ENCODE measurements at regions not wholly inside any gene's neighbourhood (a gene's known extent, or its start where the extent isn't known, plus 50 kb on each side); places are given as distances from the start of the nearest gene placed in this dataset.

DNA sequence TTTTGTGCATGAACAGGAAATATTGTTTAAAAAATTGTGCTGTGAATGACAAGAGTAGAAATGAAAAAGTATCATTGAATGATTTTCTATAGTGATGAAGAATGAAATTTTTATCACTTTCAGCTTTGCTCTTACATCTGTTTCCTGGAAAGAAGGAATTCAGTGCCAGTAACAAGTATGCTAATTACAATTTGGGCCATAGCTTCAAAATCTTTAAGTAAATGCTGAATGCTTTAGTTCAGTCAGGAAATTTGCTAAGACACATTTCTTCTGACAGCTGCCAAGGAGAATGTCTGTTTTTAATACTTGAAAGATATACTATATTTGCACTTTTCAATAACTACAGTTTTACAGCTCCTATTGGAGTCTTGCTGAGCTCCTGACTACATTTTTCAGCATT lies 203.7 kb upstream of the RSPO3 start:
- H3K4me3 ChIP-seq (ENCODE audit: low read depth, low read length) = no peak overlapping the region
- TF ChIP-seq MYC (IDR thresholded peaks at IDR 0.05; ENCODE audit: low read depth, low read length) (no peak), POLR2A (IDR thresholded peaks at IDR 0.05; ENCODE audit: extremely low read depth, insufficient read length) (no peak)
- TF ChIP-seq, protein P1, sequence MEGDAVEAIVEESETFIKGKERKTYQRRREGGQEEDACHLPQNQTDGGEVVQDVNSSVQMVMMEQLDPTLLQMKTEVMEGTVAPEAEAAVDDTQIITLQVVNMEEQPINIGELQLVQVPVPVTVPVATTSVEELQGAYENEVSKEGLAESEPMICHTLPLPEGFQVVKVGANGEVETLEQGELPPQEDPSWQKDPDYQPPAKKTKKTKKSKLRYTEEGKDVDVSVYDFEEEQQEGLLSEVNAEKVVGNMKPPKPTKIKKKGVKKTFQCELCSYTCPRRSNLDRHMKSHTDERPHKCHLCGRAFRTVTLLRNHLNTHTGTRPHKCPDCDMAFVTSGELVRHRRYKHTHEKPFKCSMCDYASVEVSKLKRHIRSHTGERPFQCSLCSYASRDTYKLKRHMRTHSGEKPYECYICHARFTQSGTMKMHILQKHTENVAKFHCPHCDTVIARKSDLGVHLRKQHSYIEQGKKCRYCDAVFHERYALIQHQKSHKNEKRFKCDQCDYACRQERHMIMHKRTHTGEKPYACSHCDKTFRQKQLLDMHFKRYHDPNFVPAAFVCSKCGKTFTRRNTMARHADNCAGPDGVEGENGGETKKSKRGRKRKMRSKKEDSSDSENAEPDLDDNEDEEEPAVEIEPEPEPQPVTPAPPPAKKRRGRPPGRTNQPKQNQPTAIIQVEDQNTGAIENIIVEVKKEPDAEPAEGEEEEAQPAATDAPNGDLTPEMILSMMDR (IDR thresholded peaks at IDR 0.05; ENCODE audit: low read depth, low read length) = no peak
- TF ChIP-seq, protein P2, sequence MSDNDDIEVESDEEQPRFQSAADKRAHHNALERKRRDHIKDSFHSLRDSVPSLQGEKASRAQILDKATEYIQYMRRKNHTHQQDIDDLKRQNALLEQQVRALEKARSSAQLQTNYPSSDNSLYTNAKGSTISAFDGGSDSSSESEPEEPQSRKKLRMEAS (IDR thresholded peaks at IDR 0.05; ENCODE audit: low read depth, low read length) = no peak
- no peak for DNase-seq (ENCODE audit: low read depth)

DNA sequence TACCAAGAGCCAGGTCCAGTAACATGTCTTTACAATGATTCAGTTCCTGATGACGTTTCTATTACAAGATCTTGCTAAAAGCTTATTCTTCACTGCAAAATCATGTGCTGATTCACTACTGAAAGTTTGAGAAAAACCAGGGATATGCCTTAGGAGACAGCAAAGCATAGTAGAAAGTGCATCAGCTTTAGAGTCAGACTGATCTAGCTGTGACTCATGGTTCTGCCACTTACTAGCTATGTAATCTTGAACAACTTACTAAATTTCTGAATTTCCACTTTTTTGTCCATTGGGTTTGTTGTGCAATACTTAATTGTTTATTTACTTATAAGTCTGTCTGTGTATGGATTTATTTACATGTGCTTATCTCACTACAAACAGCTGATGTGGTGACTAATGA lies 198.5 kb upstream of the RSPO3 start:
- DNase-seq (ENCODE audit: low read depth) = no peak
- H3K4me3 ChIP-seq (ENCODE audit: low read depth, low read length) = no peak overlapping the region
- TF ChIP-seq, protein P1 (IDR thresholded peaks at IDR 0.05; ENCODE audit: low read depth, low read length) = no peak
- no peak for TF ChIP-seq MYC (IDR thresholded peaks at IDR 0.05; ENCODE audit: low read depth, low read length)
- TF ChIP-seq, protein P2 (IDR thresholded peaks at IDR 0.05; ENCODE audit: low read depth, low read length) = no peak
- TF ChIP-seq POLR2A (IDR thresholded peaks at IDR 0.05; ENCODE audit: extremely low read depth, insufficient read length) = no peak

DNA sequence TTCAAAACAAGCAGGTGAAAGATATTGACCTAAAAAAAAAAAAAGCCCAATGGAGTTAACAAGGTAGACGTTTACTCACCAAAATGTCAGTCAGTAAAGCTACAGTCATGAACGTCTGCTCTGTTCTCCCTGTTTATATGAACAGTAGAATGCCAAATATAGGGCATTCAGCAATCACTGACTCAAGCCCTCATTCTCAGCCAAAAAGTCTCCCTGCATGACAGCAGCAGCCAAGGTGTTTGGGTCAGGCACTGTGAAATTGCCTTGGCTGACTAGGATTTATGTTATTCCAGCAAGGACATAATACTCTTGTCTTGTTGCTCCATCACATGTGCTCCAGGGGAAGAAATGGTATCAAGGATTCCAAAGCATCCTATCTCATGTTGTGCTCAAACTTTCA lies 194.7 kb upstream of the RSPO3 start:
- no peak for DNase-seq (ENCODE audit: low read depth)
- TF ChIP-seq, protein P1 (IDR thresholded peaks at IDR 0.05; ENCODE audit: low read depth, low read length) = no peak
- no peak for TF ChIP-seq POLR2A (IDR thresholded peaks at IDR 0.05; ENCODE audit: extremely low read depth, insufficient read length)
- TF ChIP-seq, protein P2 (IDR thresholded peaks at IDR 0.05; ENCODE audit: low read depth, low read length) = no peak
- no peak for TF ChIP-seq MYC (IDR thresholded peaks at IDR 0.05; ENCODE audit: low read depth, low read length)
- no peak overlapping the region for H3K4me3 ChIP-seq (ENCODE audit: low read depth, low read length)

DNA sequence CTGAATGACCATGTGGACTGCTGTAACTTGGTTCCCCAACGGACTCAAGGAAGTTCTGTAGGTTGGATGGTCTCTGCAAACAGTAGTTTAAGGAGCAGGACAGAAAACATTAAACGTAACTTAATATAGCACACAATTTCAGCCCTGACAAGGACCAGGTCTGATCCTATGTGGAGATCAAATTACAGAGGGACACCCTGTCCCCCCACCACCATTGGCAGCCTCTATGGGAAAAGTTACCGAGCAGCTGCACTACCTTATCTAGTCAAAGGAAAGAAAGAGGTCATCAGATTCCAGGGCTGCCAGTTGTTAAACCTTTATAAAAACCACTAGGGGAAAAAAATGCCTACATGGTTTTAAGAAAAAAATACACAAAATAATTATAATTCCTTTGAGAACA lies 191.5 kb upstream of the RSPO3 start:
- DNase-seq (ENCODE audit: low read depth) = no peak
- TF ChIP-seq, protein P1 (IDR thresholded peaks at IDR 0.05; ENCODE audit: low read depth, low read length) = no peak
- no peak for TF ChIP-seq POLR2A (IDR thresholded peaks at IDR 0.05; ENCODE audit: extremely low read depth, insufficient read length)
- TF ChIP-seq MYC (IDR thresholded peaks at IDR 0.05; ENCODE audit: low read depth, low read length) = no peak
- TF ChIP-seq, protein P2 (IDR thresholded peaks at IDR 0.05; ENCODE audit: low read depth, low read length) = no peak
- no peak overlapping the region for H3K4me3 ChIP-seq (ENCODE audit: low read depth, low read length)

DNA sequence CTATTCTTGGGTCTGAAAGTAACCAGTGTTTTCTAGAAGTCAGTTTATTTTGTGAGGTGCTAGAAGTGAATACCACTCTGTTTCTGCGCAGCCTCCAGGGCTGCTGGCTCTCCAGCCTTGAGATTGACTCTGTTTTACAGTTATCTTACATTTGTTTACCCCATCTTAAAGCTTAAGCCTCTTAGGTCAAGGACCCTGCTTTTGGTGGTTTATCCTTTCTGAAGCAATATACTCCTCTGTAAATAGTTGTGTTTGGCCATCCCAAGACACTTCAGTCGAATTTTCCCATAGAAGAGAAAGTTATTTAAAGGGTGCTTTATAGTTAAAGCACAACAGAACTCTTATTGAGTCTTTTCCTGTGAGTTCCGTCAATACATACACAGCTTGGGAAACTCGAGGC lies 190.6 kb upstream of the RSPO3 start:
- no peak for DNase-seq (ENCODE audit: low read depth)
- H3K4me3 ChIP-seq (ENCODE audit: low read depth, low read length) = no peak overlapping the region
- no peak for TF ChIP-seq POLR2A (IDR thresholded peaks at IDR 0.05; ENCODE audit: extremely low read depth, insufficient read length)
- TF ChIP-seq, protein P2 (IDR thresholded peaks at IDR 0.05; ENCODE audit: low read depth, low read length) = no peak
- no peak for TF ChIP-seq MYC (IDR thresholded peaks at IDR 0.05; ENCODE audit: low read depth, low read length)
- TF ChIP-seq, protein P1 (IDR thresholded peaks at IDR 0.05; ENCODE audit: low read depth, low read length) = no peak

DNA sequence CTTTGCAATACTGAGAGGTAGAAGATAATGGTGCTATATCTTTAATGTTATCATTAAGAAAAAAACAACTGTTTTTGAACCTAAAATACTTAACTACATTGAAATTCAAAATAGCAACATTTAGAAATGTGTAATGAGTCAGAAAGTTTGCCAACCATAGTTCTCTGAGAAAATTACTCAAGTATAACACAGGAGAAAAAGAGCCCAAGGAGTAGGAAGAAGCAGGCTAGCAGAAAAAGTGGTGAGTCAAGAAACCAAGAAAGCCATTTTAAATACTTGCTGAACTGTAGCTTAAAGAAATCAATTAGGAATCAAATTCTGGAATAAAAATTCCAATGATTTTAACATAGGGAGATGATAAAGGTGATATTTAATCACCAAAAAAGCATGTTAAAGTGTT lies 181.0 kb upstream of the RSPO3 start:
- H3K4me3 ChIP-seq (ENCODE audit: low read depth, low read length) = no peak overlapping the region
- no peak for DNase-seq (ENCODE audit: low read depth)
- no peak for TF ChIP-seq POLR2A (IDR thresholded peaks at IDR 0.05; ENCODE audit: extremely low read depth, insufficient read length)
- TF ChIP-seq, protein P2 (IDR thresholded peaks at IDR 0.05; ENCODE audit: low read depth, low read length) = no peak
- TF ChIP-seq, protein P1 (IDR thresholded peaks at IDR 0.05; ENCODE audit: low read depth, low read length) = no peak
- TF ChIP-seq MYC (IDR thresholded peaks at IDR 0.05; ENCODE audit: low read depth, low read length) = no peak

All from NB4 (cell line).